GM12891 (cell line): ENCODE measurements at regions not wholly inside any gene's neighbourhood (a gene's known extent, or its start where the extent isn't known, plus 50 kb on each side); places are given as distances from the start of the nearest gene placed in this dataset.

ENCODE experiments used
- POLR2A ChIP-seq: IDR thresholded peaks from 2 replicates; pipeline ENCODE4 v1.6.1; 2011; ENCODE audit warnings: low read depth, low read length, control low read depth
- POLR2AphosphoS5 ChIP-seq: IDR thresholded peaks from 2 replicates; pipeline ENCODE4 v1.6.1; 2011; ENCODE audit warnings: low read depth, low read length, control low read depth
- POU2F2 ChIP-seq: IDR thresholded peaks from 2 replicates; pipeline ENCODE4 v1.6.1; 2011; ENCODE audit warnings: low read depth, mild to moderate bottlenecking, control low read depth, low read length, moderate library complexity
- SPI1 ChIP-seq: IDR thresholded peaks from 2 replicates; pipeline ENCODE4 v1.6.1; 2011; ENCODE audit warnings: low read depth, low read length, control low read depth
- TAF1 ChIP-seq: IDR thresholded peaks from 2 replicates; pipeline ENCODE4 v1.6.1; 2011; ENCODE audit warnings: low read depth, low read length, control low read depth

DNA sequence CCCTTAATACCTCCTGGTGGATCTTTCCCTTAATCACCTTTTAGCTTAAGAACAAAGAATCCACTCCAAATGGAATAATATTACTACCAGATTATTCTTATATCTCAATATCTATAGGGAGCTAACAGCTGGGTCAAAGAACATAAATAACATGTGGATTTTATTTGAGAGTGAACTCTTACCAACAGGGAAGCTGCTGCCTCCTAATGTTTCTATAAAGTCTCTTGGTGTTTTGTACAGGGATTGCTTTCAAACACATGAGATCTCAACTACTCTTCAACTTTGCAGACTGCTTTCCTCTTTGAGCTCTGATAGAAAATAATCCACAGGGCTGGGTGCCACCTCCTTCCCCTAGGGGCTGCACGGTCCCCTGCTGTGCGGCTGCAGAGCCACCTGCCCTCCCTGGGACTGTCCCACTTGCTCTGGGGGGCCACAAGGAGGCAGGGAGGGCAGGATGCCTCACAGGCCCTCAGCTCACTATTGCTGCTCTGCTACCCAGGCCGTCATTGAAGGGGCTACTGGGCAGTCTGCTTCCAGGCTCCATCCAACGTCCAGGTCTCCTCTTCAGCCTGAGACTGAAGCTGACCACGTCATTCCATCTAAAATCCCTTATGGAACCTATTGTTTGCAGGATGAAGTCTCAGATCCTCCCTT is 191.2 kb downstream of the CXCL12 start:
- TF ChIP-seq POLR2A = no peak
- no peak for TF ChIP-seq TAF1
- no peak for TF ChIP-seq POLR2AphosphoS5
- TF ChIP-seq POU2F2 = no peak
- no peak for TF ChIP-seq SPI1
